HTR-8/SVneo (cell line): ENCODE measurements at regions not wholly inside any gene's neighbourhood (a gene's known extent, or its start where the extent isn't known, plus 50 kb on each side); places are given as distances from the start of the nearest gene placed in this dataset.

Source experiments
- DNase-seq: peaks from one replicate; pipeline ENCODE4 v3.0.0; 2011; ENCODE audit warnings: low spot score, mixed read lengths; ENCODE audit not compliant: insufficient read length
- FAIRE-seq: peaks from 2 replicates; lab custom pipeline; 2011; peaks lifted over from hg19 to GRCh38; lab: Jason Lieb, UNC

GRCh38 chr3:194977356-194977755 is 291.7 kb downstream of the FAM43A start:
- DNase-seq (no peak), FAIRE-seq (no peak)

GRCh38 chr3:194979173-194979572 is 291.8 kb downstream of the XXYLT1 start:
- FAIRE-seq: no peak
- no peak for DNase-seq

GRCh38 chr3:194982472-194982871 is 288.5 kb downstream of the XXYLT1 start:
- no peak for DNase-seq
- no peak for FAIRE-seq

- DNase-seq (no peak), FAIRE-seq (no peak)
These were observed 287.8 kb downstream of the XXYLT1 start for GRCh38 chr3:194983121-194983520.

DNA sequence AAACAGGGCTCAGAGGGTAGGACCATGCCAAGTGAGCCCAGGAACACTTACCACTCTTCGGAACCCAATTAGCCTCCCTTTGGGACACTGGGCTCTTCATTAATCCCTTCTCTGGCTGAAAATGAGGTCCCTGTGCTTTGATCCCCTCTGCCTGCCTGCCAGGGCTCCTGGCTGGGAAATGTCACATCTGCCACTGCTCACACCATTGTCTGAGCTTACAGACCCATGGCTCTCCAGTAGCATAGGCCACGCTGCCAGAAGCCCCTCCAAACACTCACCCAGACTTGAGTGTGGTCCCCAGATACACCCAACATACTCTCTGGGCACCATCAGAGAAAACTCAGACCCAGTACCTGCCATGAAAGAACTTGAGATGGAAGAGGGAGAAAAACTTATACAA is 287.3 kb downstream of the XXYLT1 start:
- DNase-seq: no peak
- FAIRE-seq: no peak

- DNase-seq (no peak), FAIRE-seq (no peak)
These were observed 286.9 kb downstream of the XXYLT1 start for GRCh38 chr3:194984066-194984465.

- FAIRE-seq (no peak), DNase-seq (no peak)
These were observed 286.3 kb downstream of the XXYLT1 start for GRCh38 chr3:194984622-194985021.

DNA sequence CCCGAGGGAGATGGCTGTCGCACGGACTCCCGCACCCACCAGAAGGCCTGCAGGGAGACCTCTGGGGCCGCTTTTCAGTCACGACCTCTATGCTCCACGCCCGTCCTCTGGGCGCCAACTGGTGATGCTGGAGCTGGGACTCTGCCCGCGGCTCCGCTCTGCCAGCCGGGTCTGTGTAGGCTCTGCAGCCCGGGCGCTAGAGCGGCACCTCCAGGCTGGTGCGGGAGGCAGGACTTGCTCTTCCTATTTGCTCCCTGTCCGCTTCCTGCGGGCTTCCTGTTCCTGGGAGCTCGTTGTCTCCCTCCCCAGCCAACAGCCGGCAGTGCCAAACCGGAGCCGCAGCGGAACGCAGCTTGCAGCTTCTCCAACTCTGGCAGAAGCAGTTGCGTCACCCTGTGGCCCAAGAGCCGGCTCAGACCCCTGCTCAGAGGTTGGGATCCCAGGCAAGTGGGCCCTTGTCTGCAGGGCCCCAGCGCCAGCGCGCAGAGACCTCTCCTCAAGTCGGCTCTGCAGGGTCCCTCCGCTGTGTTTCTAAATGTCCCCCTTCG is 285.9 kb downstream of the XXYLT1 start:
- FAIRE-seq (no peak), DNase-seq (no peak)

- DNase-seq: no peak
- no peak for FAIRE-seq
These were observed 284.5 kb downstream of the XXYLT1 start for GRCh38 chr3:194986208-194987043.

GRCh38 chr3:194987571-194988494 is 283.1 kb downstream of the XXYLT1 start:
- no peak for FAIRE-seq
- DNase-seq: no peak

- no peak for DNase-seq
- no peak for FAIRE-seq
These were observed 282.3 kb downstream of the XXYLT1 start for GRCh38 chr3:194988495-194989165.

DNA sequence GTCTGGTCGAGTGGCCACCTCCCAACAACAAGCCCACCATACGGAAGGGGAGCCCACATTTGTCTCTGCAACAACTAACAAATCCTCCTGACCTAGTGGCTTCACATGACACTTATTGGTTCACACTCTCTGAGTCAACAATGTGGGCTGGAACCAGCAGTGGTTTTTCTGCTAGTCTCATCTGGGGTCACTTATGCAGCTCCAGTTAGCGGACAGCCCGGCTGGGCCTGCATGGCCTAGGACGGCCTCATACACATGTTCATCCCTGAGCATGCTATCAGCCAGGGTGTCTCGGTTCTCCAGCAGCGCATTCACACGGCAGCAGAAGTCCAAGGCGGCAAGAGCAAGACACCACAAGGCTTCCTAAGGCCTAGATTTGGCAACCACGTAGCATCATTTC is 281.7 kb downstream of the XXYLT1 start:
- DNase-seq (no peak), FAIRE-seq (no peak)

DNA sequence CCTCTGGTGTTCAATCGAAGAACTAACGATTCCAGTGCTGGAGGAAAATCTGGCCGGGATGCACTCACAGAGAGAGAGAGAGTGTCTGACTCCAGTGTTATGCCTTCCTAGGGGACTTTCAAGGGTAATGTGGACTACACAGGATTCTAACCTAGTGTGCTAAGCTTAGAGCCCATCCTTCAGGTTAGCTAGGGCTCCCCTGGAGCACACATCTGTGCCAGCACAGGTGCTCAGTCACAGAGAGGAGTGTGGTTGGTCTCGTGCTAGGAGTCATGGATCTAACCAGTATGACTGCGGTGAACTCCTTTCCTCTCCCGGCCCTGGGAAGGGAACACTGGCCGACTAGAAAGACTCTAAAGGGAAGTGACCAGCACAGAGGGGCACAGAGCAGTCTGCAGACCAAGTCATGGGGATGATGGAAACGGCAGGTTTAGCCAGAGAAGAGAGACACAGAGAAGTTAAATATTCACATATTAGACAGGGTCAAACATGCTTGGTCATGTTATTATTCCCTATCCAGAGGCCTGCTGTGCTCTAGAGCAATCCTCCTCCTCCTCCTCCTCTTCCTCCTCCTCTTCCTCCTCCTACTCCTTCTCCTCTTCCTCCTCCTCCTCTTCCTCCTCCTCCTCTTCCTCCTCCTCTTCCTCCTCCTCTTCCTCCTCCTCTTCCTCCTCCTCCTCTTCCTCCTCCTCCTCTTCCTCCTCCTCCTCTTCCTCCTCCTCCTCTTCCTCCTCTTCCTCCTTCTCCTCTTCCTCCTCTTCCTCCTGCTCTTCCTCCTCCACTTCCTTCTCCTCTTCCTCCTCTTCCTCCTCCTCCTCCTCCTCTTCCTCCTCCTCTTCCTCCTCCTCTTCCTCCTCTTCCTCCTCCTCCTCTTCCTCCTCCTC is 280.3 kb downstream of the XXYLT1 start:
- FAIRE-seq: peak; percentile 64
- DNase-seq: no peak

GRCh38 chr3:194991338-194991654 is 279.7 kb downstream of the XXYLT1 start:
- FAIRE-seq: no peak
- no peak for DNase-seq

- DNase-seq (no peak), FAIRE-seq (no peak)
These were observed 277.1 kb downstream of the XXYLT1 start for GRCh38 chr3:194993896-194994295.

- FAIRE-seq (no peak), DNase-seq (no peak)
These were observed 276.4 kb downstream of the XXYLT1 start for GRCh38 chr3:194994551-194994981.

DNA sequence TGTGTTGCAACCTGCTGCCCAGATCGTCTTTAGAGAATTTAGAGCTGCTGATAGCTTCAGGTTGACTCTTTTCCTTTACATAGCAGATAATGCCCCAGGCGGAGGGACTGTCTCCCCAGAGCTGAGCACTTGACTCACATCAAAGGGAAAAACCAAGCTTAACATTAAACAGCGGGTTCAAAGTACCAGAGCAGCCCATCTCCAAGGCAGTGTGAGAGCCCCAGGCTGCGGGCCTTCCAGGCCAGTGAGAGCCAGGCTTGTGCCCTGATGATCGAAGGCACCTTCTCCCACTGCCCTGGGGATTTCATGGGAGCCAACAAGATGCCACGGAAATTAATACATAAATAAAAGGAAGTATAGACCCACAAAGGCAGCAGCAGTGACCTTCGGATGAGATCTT is 275.6 kb downstream of the XXYLT1 start:
- no peak for FAIRE-seq
- no peak for DNase-seq

GRCh38 chr3:194995922-194996321 is 275.0 kb downstream of the XXYLT1 start:
- DNase-seq (no peak), FAIRE-seq (no peak)

DNA sequence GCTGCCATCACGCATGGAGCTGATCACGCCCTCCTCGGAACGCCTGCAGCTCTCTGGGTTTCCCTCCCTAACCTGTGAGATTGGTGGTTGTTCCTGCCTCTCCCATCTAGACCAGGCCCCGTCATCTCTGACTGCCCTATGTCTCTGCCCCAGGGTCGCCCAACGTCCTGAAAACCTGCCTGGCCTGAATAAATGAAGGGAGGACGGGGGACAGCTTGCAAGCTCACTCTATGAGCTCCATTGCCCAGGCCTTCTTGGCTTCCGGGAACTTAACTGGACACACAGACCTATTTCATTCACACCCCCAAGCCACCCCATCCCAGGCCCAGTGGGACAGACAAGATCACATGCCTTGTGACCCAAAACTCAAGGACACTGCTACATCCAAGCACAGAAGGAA is 274.2 kb downstream of the XXYLT1 start:
- no peak for DNase-seq
- FAIRE-seq: no peak

DNA sequence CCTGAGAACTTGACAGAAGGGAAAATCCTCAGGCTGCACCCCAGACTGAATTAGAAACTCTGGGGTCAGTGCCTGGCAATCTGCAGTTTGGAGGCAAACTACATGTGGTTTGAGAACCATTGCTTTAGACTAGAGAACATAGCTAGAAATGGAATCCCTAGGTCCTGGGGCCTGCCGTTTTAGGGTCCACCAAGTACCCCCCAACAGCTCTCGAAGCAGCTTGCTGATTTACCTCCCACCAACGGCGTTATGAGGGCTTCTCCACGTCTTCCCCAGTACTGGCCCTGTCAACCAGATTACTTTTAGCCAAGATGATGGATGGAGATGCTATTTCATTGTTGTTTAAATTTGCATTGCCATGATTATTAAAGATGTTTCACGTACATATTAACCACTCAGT is 272.5 kb downstream of the XXYLT1 start:
- DNase-seq: no peak

More for the DNA sequence above, 272.5 kb downstream of the XXYLT1 start:
- FAIRE-seq: no peak
